SK-N-MC (cell line): ENCODE measurements at regions not wholly inside any gene's neighbourhood (a gene's known extent, or its start where the extent isn't known, plus 50 kb on each side); places are given as distances from the start of the nearest gene placed in this dataset.

Source experiments
- DNase-seq: peaks from one replicate; pipeline ENCODE4 v3.0.0-alpha.2; 2011; ENCODE audit warnings: low read depth, low spot score
- H3K27ac ChIP-seq: fragments of 200-600 bp; sonication (generic); 2 replicates; pipeline ENCODE4 v1.5.1; 2016; ENCODE audit warnings: mixed run types
- H3K36me3 ChIP-seq: fragments of 200-600 bp; sonication (generic); 2 replicates; pipeline ENCODE4 v1.6.1; 2017; ENCODE audit warnings: antibody characterized with exemption, low read length, mixed read lengths; ENCODE audit not compliant: insufficient read depth
- H3K4me3 ChIP-seq: fragments of 200-600 bp; sonication (generic); 2 replicates; pipeline ENCODE4 v1.5.1; 2016
- H3K9ac ChIP-seq: fragments of 200-600 bp; sonication (generic); 2 replicates; pipeline ENCODE4 v1.8.0; 2017; ENCODE audit warnings: mixed run types, mixed read lengths; ENCODE audit not compliant: insufficient read length
- H3K9me3 ChIP-seq: fragments of 200-600 bp; sonication (generic); 2 replicates; pipeline ENCODE4 v1.6.1; 2017; ENCODE audit warnings: low read depth, mild to moderate bottlenecking, antibody characterized with exemption, low read length, moderate library complexity, mixed read lengths
- EZH2 ChIP-seq: fragments of 200-600 bp; sonication (generic); IDR thresholded peaks from one replicate; pipeline ENCODE4 v1.6.1; 2017; ENCODE audit warnings: antibody characterized with exemption
- FOXP2 ChIP-seq: optimal IDR thresholded peaks from 2 replicates; pipeline ENCODE3; 2011; ENCODE audit warnings: mild to moderate bottlenecking, moderate library complexity; ENCODE audit not compliant: insufficient read depth; ENCODE audit errors: extremely low read length, control extremely low read depth
- POLR2AphosphoS5 ChIP-seq: IDR thresholded peaks from 2 replicates; pipeline ENCODE4 v1.6.1; 2012; ENCODE audit warnings: mild to moderate bottlenecking, low read depth, low read length, borderline replicate concordance

- no peaks in the 10 kb centered on the region for H3K9me3 ChIP-seq
- no peak for DNase-seq
- TF ChIP-seq FOXP2 (no peak), POLR2AphosphoS5 (no peak), EZH2 (no peak)
- no peak overlapping the region for H3K9ac ChIP-seq
- no peak overlapping the region for H3K4me3 ChIP-seq
- H3K27ac ChIP-seq: no peak overlapping the region
- H3K36me3 ChIP-seq: no peaks in the 10 kb centered on the region
These were observed 88.2 kb downstream of the TMA16 start for GRCh38 chr4:163582703-163583102.

GRCh38 chr4:163587867-163588266 is 93.4 kb downstream of the TMA16 start:
- no peak overlapping the region for H3K4me3 ChIP-seq
- H3K9me3 ChIP-seq: no peaks in the 10 kb centered on the region
- H3K27ac ChIP-seq: no peak overlapping the region
- no peak for DNase-seq
- no peak overlapping the region for H3K9ac ChIP-seq
- H3K36me3 ChIP-seq: no peaks in the 10 kb centered on the region
- TF ChIP-seq POLR2AphosphoS5: no peak
- TF ChIP-seq EZH2: no peak
- TF ChIP-seq FOXP2: no peak

- TF ChIP-seq POLR2AphosphoS5 (no peak), EZH2 (no peak), FOXP2 (no peak)
- Histone ChIP-seq H3K4me3 (no peak overlapping the region), H3K36me3 (no peaks in the 10 kb centered on the region), H3K9ac (no peak overlapping the region), H3K27ac (no peak overlapping the region), H3K9me3 (no peaks in the 10 kb centered on the region)
- no peak for DNase-seq
These were observed 94.0 kb downstream of the TMA16 start for GRCh38 chr4:163588532-163588931.

- no peak overlapping the region for H3K4me3 ChIP-seq
- no peak for DNase-seq
- no peak for TF ChIP-seq FOXP2
- TF ChIP-seq EZH2: no peak
- no peak for TF ChIP-seq POLR2AphosphoS5
- H3K27ac ChIP-seq: peak overlapping the region; percentile 12
- no peak overlapping the region for H3K9ac ChIP-seq
- no peaks in the 10 kb centered on the region for H3K36me3 ChIP-seq
- H3K9me3 ChIP-seq: no peaks in the 10 kb centered on the region
These were observed 95.6 kb downstream of the TMA16 start for GRCh38 chr4:163590103-163590502.

GRCh38 chr4:163590619-163591264 is 96.3 kb downstream of the TMA16 start:
- H3K27ac ChIP-seq: no peak overlapping the region
- H3K9ac ChIP-seq: no peak overlapping the region
- no peak for DNase-seq
- H3K36me3 ChIP-seq: no peaks in the 10 kb centered on the region
- H3K4me3 ChIP-seq: no peak overlapping the region
- no peaks in the 10 kb centered on the region for H3K9me3 ChIP-seq
- TF ChIP-seq POLR2AphosphoS5 (no peak), FOXP2 (no peak), EZH2 (no peak)

GRCh38 chr4:163591614-163592020 is 97.1 kb downstream of the TMA16 start:
- no peaks in the 10 kb centered on the region for H3K36me3 ChIP-seq
- H3K4me3 ChIP-seq: no peak overlapping the region
- H3K9me3 ChIP-seq: no peaks in the 10 kb centered on the region
- no peak for DNase-seq
- TF ChIP-seq EZH2: no peak
- no peak overlapping the region for H3K9ac ChIP-seq
- no peak overlapping the region; the same call in 1 of the 2 replicates for H3K27ac ChIP-seq

GRCh38 chr4:163592212-163592611 is 97.7 kb downstream of the TMA16 start:
- peak overlapping the region; percentile 28; the same call in 1 of the 2 replicates for H3K27ac ChIP-seq
- no peaks in the 10 kb centered on the region for H3K9me3 ChIP-seq
- no peak overlapping the region for H3K9ac ChIP-seq
- TF ChIP-seq EZH2: no peak
- TF ChIP-seq FOXP2: no peak
- no peak for TF ChIP-seq POLR2AphosphoS5
- no peak for DNase-seq
- H3K36me3 ChIP-seq: no peaks in the 10 kb centered on the region
- H3K4me3 ChIP-seq: no peak overlapping the region

- no peak overlapping the region for H3K9ac ChIP-seq
- no peaks in the 10 kb centered on the region for H3K9me3 ChIP-seq
- TF ChIP-seq EZH2 (no peak), POLR2AphosphoS5 (no peak), FOXP2 (no peak)
- no peak for DNase-seq
- H3K4me3 ChIP-seq: no peak overlapping the region
- no peak overlapping the region for H3K27ac ChIP-seq
- no peaks in the 10 kb centered on the region for H3K36me3 ChIP-seq
These were observed 101.1 kb downstream of the TMA16 start for GRCh38 chr4:163595580-163595979.

GRCh38 chr4:163598028-163598427 is 103.5 kb downstream of the TMA16 start:
- H3K36me3 ChIP-seq: no peaks in the 10 kb centered on the region
- H3K9ac ChIP-seq: no peak overlapping the region
- H3K27ac ChIP-seq: no peak overlapping the region
- TF ChIP-seq POLR2AphosphoS5 (no peak), FOXP2 (no peak), EZH2 (no peak)
- no peaks in the 10 kb centered on the region for H3K9me3 ChIP-seq
- H3K4me3 ChIP-seq: no peak overlapping the region
- no peak for DNase-seq
